ENCODE measurements at regions not wholly inside any gene's neighbourhood (a gene's known extent, or its start where the extent isn't known, plus 50 kb on each side); places are given as distances from the start of the nearest gene placed in this dataset.
"Not testable (repeated sequence)": the region's sequence is repeated elsewhere in the genome, so short reads cannot be mapped to it uniquely, and the experiment has no call there.

- H3K27me3 ChIP-seq (replicated peaks; ENCODE audit: control insufficient read depth, insufficient read depth, low read length) = no peaks in the 10 kb centered on the region
- H3K36me3 ChIP-seq (ENCODE audit: control insufficient read depth, insufficient read depth, low read length) = no peaks in the 10 kb centered on the region
- no peak for DNase-seq (ENCODE audit: extremely low read depth, insufficient read length)
- H3K4me3 ChIP-seq (replicated peaks; ENCODE audit: low read depth, low read length) = no peak overlapping the region
- TF ChIP-seq CTCF (IDR thresholded peaks at IDR 0.05; ENCODE audit: insufficient read depth, low read length, poor library complexity, severe bottlenecking) = no peak
These were observed 424.9 kb downstream of the LIG4 start for GRCh38 chr13:107790397-107790796.

GRCh38 chr13:107788464-107789165 lies 426.7 kb downstream of the LIG4 start:
- no peak for DNase-seq (ENCODE audit: extremely low read depth, insufficient read length)
- no peaks in the 10 kb centered on the region for H3K27me3 ChIP-seq (replicated peaks; ENCODE audit: control insufficient read depth, insufficient read depth, low read length)
- no peak overlapping the region for H3K4me3 ChIP-seq (replicated peaks; ENCODE audit: low read depth, low read length)
- no peaks in the 10 kb centered on the region for H3K36me3 ChIP-seq (ENCODE audit: control insufficient read depth, insufficient read depth, low read length)
- TF ChIP-seq CTCF (IDR thresholded peaks at IDR 0.05; ENCODE audit: insufficient read depth, low read length, poor library complexity, severe bottlenecking) = no peak

GRCh38 chr13:107782646-107783045 lies 432.7 kb downstream of the LIG4 start:
- DNase-seq (ENCODE audit: extremely low read depth, insufficient read length); H3K36me3 ChIP-seq (ENCODE audit: control insufficient read depth, insufficient read depth, low read length); H3K4me3 ChIP-seq (replicated peaks; ENCODE audit: low read depth, low read length); H3K27me3 ChIP-seq (replicated peaks; ENCODE audit: control insufficient read depth, insufficient read depth, low read length): not testable (repeated sequence)

DNA sequence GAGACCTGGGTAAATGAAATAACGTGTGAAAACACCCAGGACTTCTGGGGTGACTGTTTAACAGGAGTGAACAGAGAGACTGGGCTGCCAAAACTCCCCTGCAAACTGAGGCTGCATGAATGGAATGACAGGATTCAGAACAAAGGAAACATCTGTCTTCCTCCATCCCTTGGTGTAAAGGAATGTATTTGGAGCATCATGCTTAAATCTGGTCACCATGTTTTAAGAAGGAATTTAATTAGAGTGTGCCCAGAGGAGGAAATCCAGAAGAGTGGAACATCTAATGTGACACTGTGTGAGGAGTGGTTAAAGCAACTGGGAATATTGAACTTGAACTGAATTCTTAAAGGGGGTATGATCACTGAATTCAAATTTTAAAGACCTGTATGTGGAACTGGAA lies 437.2 kb downstream of the LIG4 start:
- no peaks in the 10 kb centered on the region for H3K27me3 ChIP-seq (replicated peaks; ENCODE audit: control insufficient read depth, insufficient read depth, low read length)

DNA sequence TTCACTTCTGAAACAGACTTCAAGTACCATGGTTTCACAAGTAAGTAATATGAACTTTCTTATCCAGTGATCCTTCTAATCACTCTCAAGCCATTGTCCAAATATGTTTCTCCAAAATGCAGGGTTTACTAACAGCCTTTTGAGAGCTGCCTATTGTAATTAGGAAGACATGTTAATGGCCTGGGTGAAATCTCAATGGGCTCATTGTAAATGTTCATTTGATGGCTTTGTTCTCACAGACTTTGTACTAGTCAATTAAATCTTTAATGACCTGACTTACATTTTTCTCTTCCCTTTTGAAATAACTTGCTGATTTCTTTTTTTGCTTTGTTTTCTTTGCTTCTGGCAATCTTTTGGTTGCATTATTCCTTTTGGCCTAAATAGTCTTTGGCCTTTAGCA lies 444.8 kb downstream of the LIG4 start:
- H3K27me3 ChIP-seq (replicated peaks; ENCODE audit: control insufficient read depth, insufficient read depth, low read length) = no peaks in the 10 kb centered on the region
- no peaks in the 10 kb centered on the region for H3K36me3 ChIP-seq (ENCODE audit: control insufficient read depth, insufficient read depth, low read length)
- no peak overlapping the region for H3K4me3 ChIP-seq (replicated peaks; ENCODE audit: low read depth, low read length)
- DNase-seq (ENCODE audit: extremely low read depth, insufficient read length) = no peak
- TF ChIP-seq CTCF (IDR thresholded peaks at IDR 0.05; ENCODE audit: insufficient read depth, low read length, poor library complexity, severe bottlenecking) = no peak

More for the DNA sequence above, 437.2 kb downstream of the LIG4 start:
- H3K4me3 ChIP-seq (replicated peaks; ENCODE audit: low read depth, low read length) = no peak overlapping the region
- no peaks in the 10 kb centered on the region for H3K36me3 ChIP-seq (ENCODE audit: control insufficient read depth, insufficient read depth, low read length)
- TF ChIP-seq CTCF (IDR thresholded peaks at IDR 0.05; ENCODE audit: insufficient read depth, low read length, poor library complexity, severe bottlenecking) = no peak
- DNase-seq (ENCODE audit: extremely low read depth, insufficient read length) = no peak

DNA sequence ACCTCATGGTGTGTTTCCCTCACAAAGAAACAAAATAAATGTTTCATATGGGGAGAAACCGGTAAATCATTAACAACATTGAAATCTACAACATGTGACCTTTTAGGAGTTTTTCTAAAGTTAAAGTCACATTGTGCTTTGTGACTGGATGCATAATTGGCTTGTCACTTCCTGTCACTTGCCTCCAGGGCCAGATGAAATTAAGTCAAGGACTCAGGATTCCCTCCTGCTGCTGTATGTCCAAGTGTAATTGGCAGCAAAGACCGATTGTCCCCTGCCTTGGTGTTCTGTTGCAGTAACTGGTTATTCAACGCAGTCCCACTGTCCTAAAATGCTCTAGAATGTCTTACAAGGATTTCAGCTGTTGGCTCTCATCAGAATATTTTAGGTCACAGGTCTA lies 448.2 kb downstream of the LIG4 start:
- TF ChIP-seq CTCF (IDR thresholded peaks at IDR 0.05; ENCODE audit: insufficient read depth, low read length, poor library complexity, severe bottlenecking) = no peak
- H3K36me3 ChIP-seq (ENCODE audit: control insufficient read depth, insufficient read depth, low read length) = no peaks in the 10 kb centered on the region
- DNase-seq (ENCODE audit: extremely low read depth, insufficient read length) = no peak
- no peaks in the 10 kb centered on the region for H3K27me3 ChIP-seq (replicated peaks; ENCODE audit: control insufficient read depth, insufficient read depth, low read length)
- no peak overlapping the region for H3K4me3 ChIP-seq (replicated peaks; ENCODE audit: low read depth, low read length)
